ENCODE measurements at regions not wholly inside any gene's neighbourhood (a gene's known extent, or its start where the extent isn't known, plus 50 kb on each side); places are given as distances from the start of the nearest gene placed in this dataset.

GRCh38 chr4:138938366-138938690 lies 77.3 kb upstream of the NOCT start:
- peak; percentile 40 for DNase-seq (ENCODE audit: low read depth)
- H3K4me3 ChIP-seq (ENCODE audit: low read depth, low read length): no peak overlapping the region
- TF ChIP-seq CTCF (IDR thresholded peaks at IDR 0.05; ENCODE audit: insufficient read depth, low read depth, low read length, missing control alignments): peak; percentile 38

DNA sequence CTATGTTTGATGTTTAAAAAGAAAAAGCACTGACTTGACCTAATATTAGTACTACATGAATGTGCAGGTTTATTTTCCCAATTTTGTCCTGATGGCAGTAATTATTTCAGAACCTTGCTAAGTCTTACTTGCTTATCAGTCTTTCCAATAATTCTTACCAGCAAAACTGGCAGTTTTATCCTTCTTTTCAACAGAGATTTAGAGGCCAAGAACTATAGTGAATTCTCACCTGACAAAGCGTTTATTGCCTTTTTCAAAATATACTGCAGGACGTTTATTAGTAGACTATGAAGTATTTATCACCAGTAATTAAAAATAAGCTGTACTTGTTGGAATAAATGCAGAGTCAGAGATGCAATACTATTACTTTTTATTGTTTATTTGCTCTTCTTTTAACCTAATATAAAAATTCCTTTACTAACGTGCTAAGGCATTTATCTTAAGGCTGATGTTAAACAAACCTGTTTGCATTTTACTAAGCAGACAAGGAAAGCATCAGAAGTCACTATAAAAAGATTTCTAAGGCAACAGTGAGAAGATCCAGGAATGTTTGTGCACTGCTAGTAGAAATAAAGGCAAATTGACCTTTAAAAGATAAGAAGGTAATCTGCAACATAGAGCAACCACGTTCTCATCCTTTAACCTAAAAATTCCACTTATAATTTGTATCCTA lies 80.3 kb upstream of the NOCT start:
- H3K4me3 ChIP-seq (ENCODE audit: low read depth, low read length): no peak overlapping the region
- no peak for TF ChIP-seq CTCF (IDR thresholded peaks at IDR 0.05; ENCODE audit: insufficient read depth, low read depth, low read length, missing control alignments)
- DNase-seq (ENCODE audit: low read depth): no peak

DNA sequence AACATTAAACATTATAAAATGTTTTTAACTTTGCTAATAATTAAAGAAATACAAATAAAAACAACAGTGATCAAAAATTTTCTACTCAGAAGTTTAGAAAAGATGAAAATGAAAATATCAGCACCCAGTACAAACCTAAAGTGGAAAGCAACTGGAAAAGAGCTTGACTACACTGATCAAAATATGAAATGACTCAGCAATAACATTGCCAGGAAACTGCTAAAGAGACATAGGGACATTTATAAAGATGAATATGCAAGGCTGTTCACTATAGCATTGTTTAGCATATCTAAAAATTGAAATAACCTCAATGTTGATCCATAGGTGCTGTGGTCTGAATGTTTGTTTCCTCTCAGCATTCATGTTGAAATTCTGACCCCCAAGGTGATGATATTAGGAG lies 88.5 kb upstream of the NOCT start:
- no peak overlapping the region for H3K4me3 ChIP-seq (ENCODE audit: low read depth, low read length)
- DNase-seq (ENCODE audit: low read depth): no peak
- no peak for TF ChIP-seq CTCF (IDR thresholded peaks at IDR 0.05; ENCODE audit: insufficient read depth, low read depth, low read length, missing control alignments)

DNA sequence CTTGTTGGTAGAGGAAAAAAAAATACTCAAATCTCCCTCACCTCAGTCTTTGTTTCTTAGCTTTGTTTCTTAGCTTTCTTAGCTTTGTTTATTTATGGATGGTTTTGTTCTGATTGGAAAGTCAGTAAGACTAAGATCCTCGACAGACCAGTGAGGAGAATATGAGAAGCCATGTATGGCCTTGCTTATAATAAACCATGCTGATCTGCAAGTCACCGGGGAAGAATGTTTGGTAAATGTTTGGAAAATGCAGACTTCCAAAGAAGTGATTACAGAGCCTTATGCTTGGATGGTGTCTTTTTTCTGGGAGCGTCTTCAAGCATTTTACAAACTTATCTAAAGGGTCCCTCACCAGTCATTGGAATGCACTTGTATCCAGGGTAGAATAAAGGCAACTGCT lies 90.1 kb upstream of the NOCT start:
- TF ChIP-seq CTCF (IDR thresholded peaks at IDR 0.05; ENCODE audit: insufficient read depth, low read depth, low read length, missing control alignments): no peak
- H3K4me3 ChIP-seq (ENCODE audit: low read depth, low read length): no peak overlapping the region
- DNase-seq (ENCODE audit: low read depth): no peak

GRCh38 chr4:138919094-138919936 lies 96.3 kb upstream of the NOCT start:
- TF ChIP-seq CTCF (IDR thresholded peaks at IDR 0.05; ENCODE audit: insufficient read depth, low read depth, low read length, missing control alignments): peak; percentile 19
- H3K4me3 ChIP-seq (ENCODE audit: low read depth, low read length): no peak overlapping the region
- peak; percentile 25 for DNase-seq (ENCODE audit: low read depth)

DNA sequence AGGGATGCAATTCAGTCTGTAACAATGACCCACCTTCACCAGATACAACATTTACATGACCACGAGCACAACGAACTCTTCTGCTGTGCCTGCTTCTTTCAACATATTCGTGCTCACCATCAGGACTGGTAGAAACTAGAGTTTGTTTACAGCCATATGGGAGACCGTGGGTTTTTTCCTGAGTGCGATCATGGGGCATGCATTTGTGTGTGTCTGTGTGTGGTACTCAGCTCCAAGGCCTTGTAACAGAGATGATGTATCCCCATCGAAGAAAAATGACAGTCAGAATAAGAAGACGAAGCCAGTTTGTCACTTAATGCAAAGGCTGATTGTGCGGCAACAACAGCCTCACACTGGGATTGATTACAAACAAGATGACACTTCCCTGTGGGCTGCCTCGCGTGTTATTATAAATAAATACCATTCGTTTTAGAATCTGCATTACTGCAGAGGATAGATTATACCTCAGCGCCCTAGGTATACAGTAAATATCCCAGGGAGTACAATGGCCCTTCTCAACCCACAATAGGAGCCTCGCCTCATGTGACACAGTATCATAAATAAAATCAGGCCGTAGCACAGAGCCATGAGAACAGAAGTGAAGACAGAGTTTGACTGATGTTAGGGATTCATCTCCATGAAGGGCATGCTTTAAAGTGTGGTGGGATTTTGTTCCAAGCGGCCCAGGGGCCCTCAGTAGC lies 97.3 kb upstream of the NOCT start:
- no peak for TF ChIP-seq CTCF (IDR thresholded peaks at IDR 0.05; ENCODE audit: insufficient read depth, low read depth, low read length, missing control alignments)
- DNase-seq (ENCODE audit: low read depth): no peak
- H3K4me3 ChIP-seq (ENCODE audit: low read depth, low read length): no peak overlapping the region
